HepG2 (cell line): ENCODE measurements at regions not wholly inside any gene's neighbourhood (a gene's known extent, or its start where the extent isn't known, plus 50 kb on each side); places are given as distances from the start of the nearest gene placed in this dataset.

Source experiments
- ATAC-seq: fragments of 200-7000 bp; cut with Tn5 transposase; 3 replicates; pipeline ENCODE4 v1.9.1; 2020; ENCODE audit warnings: mild to moderate bottlenecking, moderate library complexity
- BruUV-seq: library from RNA; stranded (reverse); fragments of 400-500 nt; replicated peaks from 2 replicates; lab custom pipeline; 2021; lab: Mats Ljungman, UMichigan
- CTCF ChIA-PET: fragments of 300-600 bp; formaldehyde crosslinking; extraction: SDS; loops from one replicate; lab custom pipeline; 2021; ENCODE audit warnings: low total read pairs, inconsistent platforms, low intra/inter-chr PET ratio; lab: Yijun Ruan, JAX
- POLR2A ChIA-PET: fragments of 350-600 bp; sonication (Branson Sonifier 250); formaldehyde crosslinking; loops from one replicate; lab custom pipeline; 2020; ENCODE audit warnings: antibody characterized with exemption, inconsistent platforms; lab: Yijun Ruan, JAX
- DNase-seq: peaks from one replicate; pipeline ENCODE4 v3.0.0-alpha.2; 2015; ENCODE audit warnings: low spot score
- FAIRE-seq: peaks from 3 replicates; lab custom pipeline; 2011; peaks lifted over from hg19 to GRCh38; lab: Jason Lieb, UNC
- H2AFZ ChIP-seq: one replicate; pipeline ENCODE4 v1.6.1; 2011; ENCODE audit warnings: low read length, inconsistent platforms
- H3K27ac ChIP-seq: fragments of 300-600 bp; 3 replicates; pipeline ENCODE4 v1.8.0; 2011; ENCODE audit warnings: mixed run types, mild to moderate bottlenecking, mixed read lengths, low read length, inconsistent platforms; ENCODE audit not compliant: insufficient read depth; ENCODE audit errors: extremely low read length
- H3K27me3 ChIP-seq, 2 experiments: fragments of 200-600 bp in 1 of 2; 2 replicates in 1 of 2; 3 replicates in 1 of 2; pipeline versions ENCODE4 v1.6.0 to v1.8.0; 2011; ENCODE audit warnings: low read length in 2 of 2, mild to moderate bottlenecking in 2 of 2, moderate library complexity in 2 of 2, inconsistent platforms in 1 of 2; ENCODE audit not compliant: insufficient read depth in 2 of 2, control insufficient read depth in 1 of 2
- H3K36me3 ChIP-seq, 2 experiments: fragments of 200-600 bp in 1 of 2; replicated peaks in 1 of 2; 2 replicates in 1 of 2; 3 replicates in 1 of 2; pipeline versions ENCODE4 v1.5.1 to v1.8.0; 2011; ENCODE audit warnings: low read length in 2 of 2, inconsistent platforms in 1 of 2; ENCODE audit not compliant: insufficient read depth in 2 of 2, control insufficient read depth in 1 of 2
- H3K4me1 ChIP-seq: 2 replicates; pipeline ENCODE4 v1.5.1; 2012; ENCODE audit warnings: low read length, inconsistent platforms; ENCODE audit not compliant: insufficient read depth
- H3K4me2 ChIP-seq: 2 replicates; pipeline ENCODE4 v1.6.0; 2011; ENCODE audit warnings: low read depth, low read length, inconsistent platforms
- H3K4me3 ChIP-seq, 3 experiments: fragments of 200-600 bp in 1 of 3; sonication (generic), shearing (Covaris generic) in 1 of 3; replicated peaks in 1 of 3; 2 replicates each; pipeline ENCODE4 v1.5.1; 2011 to 2016; ENCODE audit warnings: low read length in 3 of 3, inconsistent platforms in 2 of 3, low read depth in 2 of 3, mild to moderate bottlenecking in 2 of 3, control low read depth in 1 of 3, mixed read lengths in 1 of 3; ENCODE audit not compliant: insufficient read depth in 1 of 3
- H3K79me2 ChIP-seq: one replicate; pipeline ENCODE4 v1.6.1; 2011; ENCODE audit warnings: low read length, inconsistent platforms; ENCODE audit not compliant: insufficient read depth
- H3K9ac ChIP-seq: 2 replicates; pipeline ENCODE4 v1.6.0; 2011; ENCODE audit warnings: mild to moderate bottlenecking, low read depth, low read length, inconsistent platforms; ENCODE audit not compliant: insufficient read depth
- H3K9me3 ChIP-seq: 2 replicates; pipeline ENCODE4 v1.5.1; 2012; ENCODE audit warnings: mild to moderate bottlenecking, low read length
- H4K20me1 ChIP-seq: 2 replicates; pipeline ENCODE4 v1.6.0; 2011; ENCODE audit warnings: inconsistent platforms, mild to moderate bottlenecking, low read length, moderate library complexity; ENCODE audit not compliant: insufficient read depth
- ATF7-NPFF ChIP-seq: sonication (generic); formaldehyde crosslinking; IDR thresholded peaks from 2 replicates; pipeline ENCODE4 v1.8.1; 2023; ENCODE audit warnings: mild to moderate bottlenecking, low read depth, missing genetic modification reagents, moderate library complexity
- ATRX ChIP-seq: sonication (generic); formaldehyde crosslinking; IDR thresholded peaks from 2 replicates; pipeline ENCODE4 v1.4.0; 2020; ENCODE audit warnings: missing genetic modification reagents, borderline replicate concordance
- CAMTA2 ChIP-seq: sonication (generic); formaldehyde crosslinking; IDR thresholded peaks from 2 replicates; pipeline ENCODE4 v1.4.0; 2020; ENCODE audit warnings: mild to moderate bottlenecking, missing genetic modification reagents, borderline replicate concordance
- ELF4 ChIP-seq: sonication (generic); formaldehyde crosslinking; IDR thresholded peaks from 2 replicates; pipeline ENCODE4 v1.5.0; 2020; ENCODE audit warnings: missing genetic modification reagents, mild to moderate bottlenecking, moderate library complexity, borderline replicate concordance
- FOXA1 ChIP-seq, 2 experiments: fragments of 450-650 bp in 1 of 2; sonication (generic) in 1 of 2; formaldehyde crosslinking in 1 of 2; IDR thresholded peaks; 2 replicates each; pipeline versions ENCODE4 v1.4.0 to v1.6.1; 2016 to 2020; ENCODE audit warnings: missing genetic modification reagents in 1 of 2
- HOXA7 ChIP-seq: sonication (generic); formaldehyde crosslinking; IDR thresholded peaks from 2 replicates; pipeline ENCODE4 v1.8.1; 2022; ENCODE audit warnings: mild to moderate bottlenecking, missing genetic modification reagents, moderate library complexity
- MEF2D ChIP-seq: sonication (generic); formaldehyde crosslinking; IDR thresholded peaks from 2 replicates; pipeline ENCODE4 v1.5.1; 2020; ENCODE audit warnings: mild to moderate bottlenecking, missing genetic modification reagents
- PHB2 ChIP-seq: fragments of 450-650 bp; IDR thresholded peaks from 2 replicates; pipeline ENCODE4 v1.6.1; 2018; ENCODE audit not compliant: partially characterized antibody
- TCF7 ChIP-seq: sonication (generic); IDR thresholded peaks from 2 replicates; pipeline ENCODE4 v1.6.1; 2016; ENCODE audit warnings: antibody characterized with exemption, low read depth
- THAP8 ChIP-seq: sonication (generic); formaldehyde crosslinking; IDR thresholded peaks from 2 replicates; pipeline ENCODE4 v1.5.1; 2020; ENCODE audit warnings: missing genetic modification reagents, mild to moderate bottlenecking, borderline replicate concordance
- TSC22D2 ChIP-seq: sonication (generic); formaldehyde crosslinking; IDR thresholded peaks from 2 replicates; pipeline ENCODE4 v1.5.1; 2020; ENCODE audit warnings: missing genetic modification reagents, mild to moderate bottlenecking, borderline replicate concordance
- ZFAT ChIP-seq: sonication (generic); formaldehyde crosslinking; conservative IDR thresholded peaks from 2 replicates; pipeline ENCODE4 v1.8.1; 2023; ENCODE audit warnings: missing genetic modification reagents, inconsistent platforms
- ZNF382 ChIP-seq: sonication (generic); formaldehyde crosslinking; IDR thresholded peaks from 2 replicates; pipeline ENCODE4 v1.5.0; 2020; ENCODE audit warnings: missing genetic modification reagents, mild to moderate bottlenecking, borderline replicate concordance
- ZNF496 ChIP-seq: sonication (generic); formaldehyde crosslinking; IDR thresholded peaks from 2 replicates; pipeline ENCODE4 v1.8.1; 2023; ENCODE audit warnings: mild to moderate bottlenecking, moderate library complexity, missing genetic modification reagents; ENCODE audit not compliant: insufficient replicate concordance
- ZNF572 ChIP-seq: sonication (generic); formaldehyde crosslinking; IDR thresholded peaks from 2 replicates; pipeline ENCODE4 v1.5.1; 2020; ENCODE audit warnings: mild to moderate bottlenecking, missing genetic modification reagents
- ZNF589 ChIP-seq: sonication (generic); formaldehyde crosslinking; conservative IDR thresholded peaks from 2 replicates; pipeline ENCODE4 v1.8.0; 2022; ENCODE audit warnings: mild to moderate bottlenecking, moderate library complexity, missing genetic modification reagents
- ZNF775 ChIP-seq: sonication (generic); formaldehyde crosslinking; IDR thresholded peaks from 2 replicates; pipeline ENCODE4 v1.4.0; 2020; ENCODE audit warnings: missing genetic modification reagents, mild to moderate bottlenecking, moderate library complexity, borderline replicate concordance
- ZNF788 ChIP-seq: sonication (generic); formaldehyde crosslinking; IDR thresholded peaks from 2 replicates; pipeline ENCODE4 v1.5.0; 2020; ENCODE audit warnings: mild to moderate bottlenecking, missing genetic modification reagents, borderline replicate concordance
- ZNF800 ChIP-seq: sonication (generic); formaldehyde crosslinking; IDR thresholded peaks from 2 replicates; pipeline ENCODE4 v1.4.0; 2020; ENCODE audit warnings: missing genetic modification reagents
- WGBS: methylation state at CpG from one replicate; pipeline ENCODE4 v1.1.6; 2017; ENCODE audit warnings: low lambda C conversion rate; 5-methylcytosine and 5-hydroxymethylcytosine counted together
- in situ Hi-C: cut with HindIII; loops from 2 replicates; pipeline ENCODE4 v1.10.0; 2017; ENCODE audit warnings: low pct_unique_long_range_greater_than_20kb; ENCODE audit not compliant: extremely low pct_ligation_motif_present
- intact Hi-C: fragments of 100-400 bp; cut with micrococcal nuclease; formaldehyde crosslinking; loops from one replicate; pipeline ENCODE4 v1.10.0; 2022; ENCODE audit not compliant: unreplicated experiment

GRCh38 chr3:118559286-118559685 lies 475.4 kb downstream of the IGSF11 start:
- Histone ChIP-seq H3K27ac (no peak overlapping the region), H3K36me3 (no peaks in the 10 kb centered on the region), H3K9me3 (no peaks in the 10 kb centered on the region), H3K27me3 (no peaks in the 10 kb centered on the region; a peak in 1 of 5 replicates), H3K4me3 (no peak overlapping the region), H3K4me2 (no peak overlapping the region), H4K20me1 (no peaks in the 10 kb centered on the region), H3K79me2 (no peaks in the 10 kb centered on the region), H3K4me1 (0 out of 2 replicates have a peak, but pooled peaks cover 15% of the 10 kb centered on the region), H2AFZ (no peak overlapping the region), H3K9ac (no peak overlapping the region)
- ChIA-PET POLR2A (no interaction called here), CTCF (no interaction called here)
- DNase-seq (no peak), ATAC-seq (no peak), FAIRE-seq (no peak)
- WGBS, result 3% methylated on average over 1 of the region's 1 CpG
- intact Hi-C loops, result no loop called here
- TF ChIP-seq ZNF572 (CRISPR knock-in tag) (no peak), FOXA1 (IDR thresholded peaks at IDR 0.05) (no peak), FOXA1 (CRISPR knock-in tag; IDR thresholded peaks at IDR 0.05) (no peak), CAMTA2 (CRISPR knock-in tag) (no peak), ZNF775 (CRISPR knock-in tag) (no peak), ATF7-NPFF (no peak), MEF2D (no peak), HOXA7 (CRISPR knock-in tag) (no peak), ZNF788 (CRISPR knock-in tag) (no peak), ELF4 (no peak), ZNF589 (CRISPR knock-in tag) (no peak), TCF7 (no peak), ZNF800 (CRISPR knock-in tag) (no peak), TSC22D2 (CRISPR knock-in tag) (no peak), THAP8 (CRISPR knock-in tag) (no peak), PHB2 (no peak), ZNF496 (no peak), ATRX (CRISPR knock-in tag) (no peak), ZFAT (CRISPR knock-in tag) (no peak), ZNF382 (no peak)
- in situ Hi-C loops, result no loop called here
- no TSS peak for BruUV-seq
